Body of pancreas (tissue), 4 donors: ENCODE measurements at regions not wholly inside any gene's neighbourhood (a gene's known extent, or its start where the extent isn't known, plus 50 kb on each side); places are given as distances from the start of the nearest gene placed in this dataset.

Experiments used
- POLR2A ChIP-seq, 3 donors: fragments of 450-650 bp; IDR thresholded peaks; one replicate each; pipeline ENCODE4 v1.6.1; 2016; ENCODE audit warnings: antibody characterized with exemption in 3 of 3, mild to moderate bottlenecking in 2 of 3
- TF ChIP-seq, protein P1 (sequence below), 7 experiments: fragments of 450-650 bp in 4 of 7; fragments of 200-600 bp in 3 of 7; sonication (generic) in 3 of 7; IDR thresholded peaks; one replicate each; pipeline ENCODE4 v1.5.1; 2016 to 2019; ENCODE audit warnings: antibody characterized with exemption in 7 of 7

DNA sequence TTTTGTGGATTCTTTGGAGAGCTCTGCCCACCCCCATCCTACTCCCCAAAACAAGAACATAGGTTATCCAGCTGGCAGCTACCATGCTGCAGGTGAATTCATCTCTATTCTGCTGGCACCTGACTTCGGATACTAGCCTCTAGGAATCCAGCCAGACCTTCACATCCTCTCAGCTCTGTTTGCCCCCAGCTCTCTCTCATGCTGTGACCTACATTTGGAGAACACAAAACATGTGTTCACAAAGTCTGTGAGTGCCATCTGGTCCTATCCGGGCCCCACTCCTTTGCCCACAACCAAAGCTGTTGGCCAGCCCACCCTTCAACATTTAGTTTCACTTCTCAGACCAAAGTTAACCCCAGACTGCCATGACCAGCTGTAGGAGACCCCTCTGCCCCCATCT lies 89.4 kb upstream of the C3orf80 start:
- TF ChIP-seq, protein P1, sequence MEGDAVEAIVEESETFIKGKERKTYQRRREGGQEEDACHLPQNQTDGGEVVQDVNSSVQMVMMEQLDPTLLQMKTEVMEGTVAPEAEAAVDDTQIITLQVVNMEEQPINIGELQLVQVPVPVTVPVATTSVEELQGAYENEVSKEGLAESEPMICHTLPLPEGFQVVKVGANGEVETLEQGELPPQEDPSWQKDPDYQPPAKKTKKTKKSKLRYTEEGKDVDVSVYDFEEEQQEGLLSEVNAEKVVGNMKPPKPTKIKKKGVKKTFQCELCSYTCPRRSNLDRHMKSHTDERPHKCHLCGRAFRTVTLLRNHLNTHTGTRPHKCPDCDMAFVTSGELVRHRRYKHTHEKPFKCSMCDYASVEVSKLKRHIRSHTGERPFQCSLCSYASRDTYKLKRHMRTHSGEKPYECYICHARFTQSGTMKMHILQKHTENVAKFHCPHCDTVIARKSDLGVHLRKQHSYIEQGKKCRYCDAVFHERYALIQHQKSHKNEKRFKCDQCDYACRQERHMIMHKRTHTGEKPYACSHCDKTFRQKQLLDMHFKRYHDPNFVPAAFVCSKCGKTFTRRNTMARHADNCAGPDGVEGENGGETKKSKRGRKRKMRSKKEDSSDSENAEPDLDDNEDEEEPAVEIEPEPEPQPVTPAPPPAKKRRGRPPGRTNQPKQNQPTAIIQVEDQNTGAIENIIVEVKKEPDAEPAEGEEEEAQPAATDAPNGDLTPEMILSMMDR (IDR thresholded peaks at IDR 0.05): no peak
- no peak for TF ChIP-seq POLR2A (IDR thresholded peaks at IDR 0.05)
